Thoracic aorta (tissue), 2 donors: ENCODE measurements at regions not wholly inside any gene's neighbourhood (a gene's known extent, or its start where the extent isn't known, plus 50 kb on each side); places are given as distances from the start of the nearest gene placed in this dataset.

Experiments
- ATAC-seq: fragments of 150-250 bp; one replicate; pipeline ENCODE4 v1.8.0; 2017; ENCODE audit warnings: low read depth; ENCODE audit not compliant: insufficient number of reproducible peaks, low FRiP score
- DNase-seq: peaks from one replicate; pipeline ENCODE4 v3.0.0-alpha.2; 2020; ENCODE audit warnings: low spot score
- H3K27ac ChIP-seq, 2 donors: fragments of 200-600 bp; sonication (generic); 1 replicate in 1 of 2; 2 replicates in 1 of 2; pipeline ENCODE4 v1.5.1; 2016; ENCODE audit warnings: mild to moderate bottlenecking in 2 of 2, moderate library complexity in 2 of 2
- H3K27me3 ChIP-seq: fragments of 200-600 bp; sonication (generic); replicated peaks from 2 replicates; pipeline ENCODE4 v1.6.0; 2016; ENCODE audit warnings: mild to moderate bottlenecking; ENCODE audit not compliant: insufficient read depth
- H3K36me3 ChIP-seq: fragments of 200-600 bp; sonication (generic); one replicate; pipeline ENCODE4 v1.5.1; 2016
- H3K4me1 ChIP-seq, 2 donors: fragments of 200-600 bp; sonication (generic); 1 replicate in 1 of 2; 2 replicates in 1 of 2; pipeline versions ENCODE4 v1.5.1 to v1.6.0; 2016; ENCODE audit warnings: low read depth in 2 of 2, mild to moderate bottlenecking in 1 of 2; ENCODE audit not compliant: control insufficient read depth in 1 of 2
- H3K4me3 ChIP-seq: fragments of 200-600 bp; sonication (generic); 2 replicates; pipeline ENCODE4 v1.5.1; 2016; ENCODE audit warnings: mild to moderate bottlenecking
- H3K9me3 ChIP-seq: fragments of 200-600 bp; sonication (generic); 2 replicates; pipeline ENCODE4 v1.5.1; 2016
- CTCF ChIP-seq: fragments of 200-600 bp; sonication (generic); IDR thresholded peaks from one replicate; pipeline ENCODE4 v1.5.1; 2019; ENCODE audit warnings: antibody characterized with exemption

- DNase-seq, result no peak
- no peaks in the 10 kb centered on the region for H3K27me3 ChIP-seq
- H3K4me1 ChIP-seq, result no peaks in the 10 kb centered on the region
- TF ChIP-seq CTCF, result no peak
- no peaks in the 10 kb centered on the region for H3K9me3 ChIP-seq
- H3K4me3 ChIP-seq, result no peak overlapping the region
- no peaks in the 10 kb centered on the region for H3K36me3 ChIP-seq
- no peak for ATAC-seq
- no peak overlapping the region for H3K27ac ChIP-seq
These were observed 498.6 kb upstream of the DPPA4 start for GRCh38 chr3:109835958-109836357.

GRCh38 chr3:109851854-109852253 lies 514.5 kb upstream of the DPPA4 start:
- Histone ChIP-seq H3K4me1 (no peaks in the 10 kb centered on the region), H3K9me3 (peaks cover 14% of the 10 kb centered on the region), H3K27ac (no peak overlapping the region), H3K27me3 (no peaks in the 10 kb centered on the region), H3K36me3 (no peaks in the 10 kb centered on the region), H3K4me3 (no peak overlapping the region)
- no peak for ATAC-seq
- DNase-seq, result no peak
- no peak for TF ChIP-seq CTCF

- ATAC-seq, result no peak
- Histone ChIP-seq H3K27me3 (no peaks in the 10 kb centered on the region), H3K9me3 (peaks cover 14% of the 10 kb centered on the region), H3K36me3 (no peaks in the 10 kb centered on the region), H3K4me3 (no peak overlapping the region), H3K4me1 (no peaks in the 10 kb centered on the region), H3K27ac (no peak overlapping the region)
- TF ChIP-seq CTCF, result no peak
- DNase-seq, result no peak
These were observed 514.9 kb upstream of the DPPA4 start for GRCh38 chr3:109852283-109852682.

GRCh38 chr3:109853077-109853731 lies 515.9 kb upstream of the DPPA4 start:
- DNase-seq (no peak), ATAC-seq (no peak)
- H3K27me3 ChIP-seq, result no peaks in the 10 kb centered on the region
- no peak for TF ChIP-seq CTCF
- H3K4me3 ChIP-seq, result no peak overlapping the region
- no peaks in the 10 kb centered on the region for H3K36me3 ChIP-seq
- peaks cover 14% of the 10 kb centered on the region for H3K9me3 ChIP-seq
- H3K4me1 ChIP-seq, result no peaks in the 10 kb centered on the region
- no peak overlapping the region for H3K27ac ChIP-seq

GRCh38 chr3:109863701-109864100 lies 526.4 kb upstream of the DPPA4 start:
- no peaks in the 10 kb centered on the region for H3K4me1 ChIP-seq
- ATAC-seq (no peak), DNase-seq (no peak)
- no peak overlapping the region for H3K4me3 ChIP-seq
- H3K27ac ChIP-seq, result no peak overlapping the region
- H3K9me3 ChIP-seq, result peaks cover 2% of the 10 kb centered on the region
- no peak for TF ChIP-seq CTCF
- H3K27me3 ChIP-seq, result no peaks in the 10 kb centered on the region
- H3K36me3 ChIP-seq, result no peaks in the 10 kb centered on the region
